NB4 (cell line): ENCODE measurements at regions not wholly inside any gene's neighbourhood (a gene's known extent, or its start where the extent isn't known, plus 50 kb on each side); places are given as distances from the start of the nearest gene placed in this dataset.

Experiments
- CTCF ChIP-seq: IDR thresholded peaks from one replicate; pipeline ENCODE4 v1.5.1; 2012; ENCODE audit warnings: low read depth, low read length
- POLR2A ChIP-seq: IDR thresholded peaks from 2 replicates; pipeline ENCODE4 v1.6.1; 2011; ENCODE audit warnings: mild to moderate bottlenecking; ENCODE audit not compliant: insufficient read length; ENCODE audit errors: extremely low read depth

- TF ChIP-seq CTCF (no peak), POLR2A (no peak)
These were observed 218.9 kb downstream of the PLOD2 start for GRCh38 chr3:145942052-145942451.
